GM12891 (cell line): ENCODE measurements at regions not wholly inside any gene's neighbourhood (a gene's known extent, or its start where the extent isn't known, plus 50 kb on each side); places are given as distances from the start of the nearest gene placed in this dataset.

ENCODE experiments used
- POLR2A ChIP-seq: IDR thresholded peaks from 2 replicates; pipeline ENCODE4 v1.6.1; 2011; ENCODE audit warnings: low read depth, low read length, control low read depth
- POLR2AphosphoS5 ChIP-seq: IDR thresholded peaks from 2 replicates; pipeline ENCODE4 v1.6.1; 2011; ENCODE audit warnings: low read depth, low read length, control low read depth
- POU2F2 ChIP-seq: IDR thresholded peaks from 2 replicates; pipeline ENCODE4 v1.6.1; 2011; ENCODE audit warnings: low read depth, mild to moderate bottlenecking, control low read depth, low read length, moderate library complexity
- TAF1 ChIP-seq: IDR thresholded peaks from 2 replicates; pipeline ENCODE4 v1.6.1; 2011; ENCODE audit warnings: low read depth, low read length, control low read depth

DNA sequence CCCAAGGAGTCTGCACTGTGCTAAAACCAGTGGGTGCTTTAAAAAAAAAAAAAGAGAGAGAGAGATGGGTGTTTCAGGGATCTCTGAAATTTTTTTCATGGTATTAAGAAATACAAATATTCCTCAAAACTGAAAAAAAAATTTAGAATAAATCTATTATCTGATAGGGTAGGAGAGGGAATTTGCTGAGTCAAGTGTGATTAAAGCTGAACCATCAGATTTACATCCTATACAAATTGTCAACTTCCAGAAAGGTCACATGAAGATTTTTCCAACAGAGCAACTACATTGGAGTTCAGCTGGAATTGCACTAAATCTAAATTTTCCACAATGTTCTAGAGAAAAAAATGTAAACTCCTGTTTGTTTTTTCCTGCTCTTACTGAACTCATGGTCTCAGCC is 79.3 kb upstream of the DSCAM start:
- TF ChIP-seq POLR2AphosphoS5 = no peak
- no peak for TF ChIP-seq POLR2A
- TF ChIP-seq POU2F2 = no peak
- TF ChIP-seq TAF1 = no peak
